H9 (cell line): ENCODE measurements at regions not wholly inside any gene's neighbourhood (a gene's known extent, or its start where the extent isn't known, plus 50 kb on each side); places are given as distances from the start of the nearest gene placed in this dataset.

Source experiments
- DNase-seq: peaks from one replicate; pipeline ENCODE4 v3.0.0-alpha.2; 2017
- H2AFZ ChIP-seq: one replicate; pipeline ENCODE4 v1.6.1; 2013; ENCODE audit warnings: mild to moderate bottlenecking, low read length, control low read depth, moderate library complexity
- H2AK5ac ChIP-seq: 2 replicates; pipeline ENCODE4 v1.6.1; 2013; ENCODE audit warnings: low read length, control low read depth, mixed read lengths; ENCODE audit not compliant: insufficient read length
- H2BK120ac ChIP-seq: one replicate; pipeline ENCODE4 v1.6.1; 2013; ENCODE audit warnings: low read depth, mild to moderate bottlenecking, low read length, control low read depth, inconsistent platforms; ENCODE audit not compliant: poor library complexity, severe bottlenecking
- H2BK12ac ChIP-seq: 2 replicates; pipeline ENCODE4 v1.6.1; 2013; ENCODE audit warnings: low read length, control low read depth, mixed read lengths, low read depth; ENCODE audit not compliant: insufficient read length
- H2BK15ac ChIP-seq: 2 replicates; pipeline ENCODE4 v1.6.1; 2013; ENCODE audit warnings: low read depth, low read length, control low read depth
- H2BK20ac ChIP-seq: one replicate; pipeline ENCODE4 v1.6.1; 2013; ENCODE audit warnings: low read depth, mild to moderate bottlenecking, low read length, control low read depth, inconsistent platforms; ENCODE audit not compliant: poor library complexity, severe bottlenecking
- H2BK5ac ChIP-seq: 2 replicates; pipeline ENCODE4 v1.6.1; 2013; ENCODE audit warnings: low read length, control low read depth, mixed read lengths; ENCODE audit not compliant: insufficient read length
- H3K14ac ChIP-seq: 2 replicates; pipeline ENCODE4 v1.6.1; 2013; ENCODE audit warnings: low read length, control low read depth; ENCODE audit not compliant: insufficient read depth
- H3K18ac ChIP-seq: 2 replicates; pipeline ENCODE4 v1.6.1; 2013; ENCODE audit warnings: low read depth, mild to moderate bottlenecking, mixed read lengths, low read length, control low read depth; ENCODE audit not compliant: insufficient read length
- H3K23ac ChIP-seq: 2 replicates; pipeline ENCODE4 v1.6.1; 2013; ENCODE audit warnings: low read length, control low read depth, mixed read lengths, low read depth; ENCODE audit not compliant: insufficient read length
- H3K23me2 ChIP-seq: 2 replicates; pipeline ENCODE4 v1.6.1; 2013; ENCODE audit warnings: low read depth, mild to moderate bottlenecking, mixed read lengths, low read length, control low read depth; ENCODE audit not compliant: insufficient read length, poor library complexity, severe bottlenecking
- H3K27ac ChIP-seq: 2 replicates; pipeline ENCODE4 v1.5.1; 2013; ENCODE audit warnings: low read length, control low read depth, mixed read lengths, low read depth; ENCODE audit not compliant: insufficient read length
- H3K27me3 ChIP-seq: 2 replicates; pipeline ENCODE4 v1.6.1; 2013; ENCODE audit warnings: low read length, control low read depth, inconsistent platforms; ENCODE audit not compliant: insufficient read depth
- H3K4ac ChIP-seq: 2 replicates; pipeline ENCODE4 v1.6.1; 2013; ENCODE audit warnings: low read depth, mild to moderate bottlenecking, control low read depth, inconsistent platforms, low read length, moderate library complexity
- H3K4me1 ChIP-seq: 2 replicates; pipeline ENCODE4 v1.6.1; 2013; ENCODE audit warnings: low read length, control low read depth, inconsistent platforms; ENCODE audit not compliant: insufficient read depth
- H3K4me2 ChIP-seq: 2 replicates; pipeline ENCODE4 v1.6.1; 2013; ENCODE audit warnings: low read length, control low read depth, mixed read lengths; ENCODE audit not compliant: insufficient read length, insufficient read depth
- H3K56ac ChIP-seq: 2 replicates; pipeline ENCODE4 v1.6.1; 2013; ENCODE audit warnings: low read depth, mild to moderate bottlenecking, mixed read lengths, low read length, control low read depth; ENCODE audit not compliant: insufficient read length
- H3K79me1 ChIP-seq: 2 replicates; pipeline ENCODE4 v1.6.1; 2013; ENCODE audit warnings: low read depth, mild to moderate bottlenecking, moderate library complexity, low read length, control low read depth, inconsistent platforms; ENCODE audit not compliant: insufficient read depth, poor library complexity, severe bottlenecking
- H3K79me2 ChIP-seq: 2 replicates; pipeline ENCODE4 v1.6.1; 2013; ENCODE audit warnings: low read length, control low read depth, inconsistent platforms; ENCODE audit not compliant: insufficient read depth
- H3K9ac ChIP-seq: 2 replicates; pipeline ENCODE4 v1.6.1; 2013; ENCODE audit warnings: low read length, control low read depth, mixed read lengths; ENCODE audit not compliant: insufficient read length; ENCODE audit errors: extremely low read depth
- H3K9me3 ChIP-seq: one replicate; pipeline ENCODE4 v1.6.1; 2013; ENCODE audit warnings: low read depth, low read length, inconsistent platforms; ENCODE audit not compliant: control insufficient read depth
- H3T11ph ChIP-seq: one replicate; pipeline ENCODE4 v1.6.1; 2013; ENCODE audit warnings: mild to moderate bottlenecking, low read length, control low read depth, inconsistent platforms
- H4K20me1 ChIP-seq: one replicate; pipeline ENCODE4 v1.6.1; 2013; ENCODE audit not compliant: control insufficient read depth, insufficient read length, insufficient read depth
- H4K5ac ChIP-seq: 2 replicates; pipeline ENCODE4 v1.6.1; 2013; ENCODE audit warnings: low read depth, mild to moderate bottlenecking, mixed read lengths, low read length, control low read depth; ENCODE audit not compliant: insufficient read length
- H4K8ac ChIP-seq: replicated peaks from 2 replicates; pipeline ENCODE4 v1.6.1; 2013; ENCODE audit warnings: low read length, control low read depth, mixed read lengths, low read depth; ENCODE audit not compliant: insufficient read length
- H4K91ac ChIP-seq: 2 replicates; pipeline ENCODE4 v1.6.1; 2013; ENCODE audit warnings: low read depth, mild to moderate bottlenecking, moderate library complexity, mixed read lengths, low read length, control low read depth; ENCODE audit not compliant: insufficient read length
- H3K27ac Mint-ChIP-seq, 3 experiments: 2 replicates in 2 of 3; 3 replicates in 1 of 3; pipeline ENCODE4 v1.8.0; 2020 to 2021; ENCODE audit warnings: mixed read lengths in 3 of 3, mild to moderate bottlenecking in 1 of 3, moderate library complexity in 1 of 3
- H3K27me3 Mint-ChIP-seq: 2 replicates; pipeline ENCODE4 v1.8.0; 2021; ENCODE audit warnings: low read depth, mild to moderate bottlenecking, moderate library complexity, mixed read lengths
- H3K36me3 Mint-ChIP-seq, 3 experiments: 2 replicates in 2 of 3; 3 replicates in 1 of 3; pipeline ENCODE4 v1.8.0; 2020 to 2021; ENCODE audit warnings: low read depth in 3 of 3, mixed read lengths in 3 of 3; ENCODE audit not compliant: insufficient read depth in 1 of 3
- H3K4me1 Mint-ChIP-seq, 2 experiments: 2 replicates each; pipeline ENCODE4 v1.8.0; 2020; ENCODE audit warnings: mixed read lengths in 2 of 2
- H3K4me3 Mint-ChIP-seq, 2 experiments: 2 replicates in 1 of 2; 3 replicates in 1 of 2; pipeline ENCODE4 v1.8.0; 2020 to 2021; ENCODE audit warnings: mild to moderate bottlenecking in 2 of 2, mixed read lengths in 2 of 2, moderate library complexity in 1 of 2
- H3K9me3 Mint-ChIP-seq, 2 experiments: 2 replicates in 1 of 2; 3 replicates in 1 of 2; pipeline ENCODE4 v1.8.0; 2020; ENCODE audit warnings: mild to moderate bottlenecking in 2 of 2, mixed read lengths in 2 of 2, moderate library complexity in 1 of 2
- CTCF ChIP-seq: fragments of 200-600 bp; sonication (generic); conservative IDR thresholded peaks from 3 replicates; pipeline ENCODE4 v1.8.0; 2021; ENCODE audit warnings: antibody characterized with exemption, mild to moderate bottlenecking
- WGBS: extraction: QIAGEN DNeasy Blood & Tissue Kit; methylation state at CpG from one replicate; pipeline ENCODE4 v1.1.7; 2013; ENCODE audit warnings: missing lambda C conversion rate, low lambda C conversion rate, mixed read lengths; ENCODE audit not compliant: insufficient read length; ENCODE audit errors: extremely low coverage; 5-methylcytosine and 5-hydroxymethylcytosine counted together

DNA sequence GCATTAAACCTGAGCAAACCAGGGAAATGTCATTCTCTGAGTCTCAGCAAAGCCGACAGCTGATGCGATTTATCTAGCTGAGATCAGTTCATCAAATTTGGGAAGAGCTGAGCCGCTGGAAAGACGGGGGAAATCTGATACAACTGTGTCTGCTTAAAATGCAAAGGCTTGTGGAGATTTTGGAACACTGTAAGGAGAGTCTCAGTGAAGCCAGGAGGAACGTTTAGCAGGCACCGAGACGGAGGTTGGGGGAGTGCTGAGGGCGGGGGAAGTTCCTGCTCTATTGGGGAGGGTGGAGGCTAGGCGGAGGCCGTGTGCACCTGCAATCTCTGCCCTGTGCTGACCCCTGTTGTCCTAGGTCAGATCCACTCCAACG is 143.2 kb upstream of the CSF3R start:
- Histone ChIP-seq H2BK20ac (no peak overlapping the region), H3T11ph (no peak overlapping the region), H4K8ac (no peak overlapping the region), H2BK12ac (no peak overlapping the region), H4K91ac (no peak overlapping the region), H2AFZ (no peak overlapping the region), H3K9me3 (no peaks in the 10 kb centered on the region), H3K14ac (no peak overlapping the region), H3K23ac (no peak overlapping the region), H3K4me2 (no peak overlapping the region), H3K23me2 (no peaks in the 10 kb centered on the region), H4K5ac (no peak overlapping the region), H3K79me2 (no peaks in the 10 kb centered on the region), H2BK15ac (no peak overlapping the region), H2BK5ac (no peak overlapping the region), H2BK120ac (no peak overlapping the region), H3K56ac (no peak overlapping the region), H3K27ac (no peak overlapping the region), H3K27me3 (no peaks in the 10 kb centered on the region), H3K18ac (no peak overlapping the region), H3K79me1 (no peaks in the 10 kb centered on the region), H2AK5ac (no peak overlapping the region), H4K20me1 (no peaks in the 10 kb centered on the region), H3K4ac (no peak overlapping the region), H3K4me1 (peaks cover 7% of the 10 kb centered on the region; the same call in 1 of the 2 replicates), H3K9ac (no peak overlapping the region)
- TF ChIP-seq CTCF = no peak
- Mint-ChIP-seq H3K4me1 (peaks cover 16 to 32% of the 10 kb centered on the region in 2 experiments), H3K36me3 (peaks cover 0 to 12% (median 0%) of the 10 kb centered on the region in 3 experiments; a peak in 1 of 7 replicates), H3K27ac (no peak overlapping the region; a peak in 1 of 7 replicates), H3K27me3 (peaks cover 3% of the 10 kb centered on the region; the same call in 1 of the 2 replicates), H3K4me3 (no peak overlapping the region), H3K9me3 (peaks cover 8 to 11% of the 10 kb centered on the region in 2 experiments)
- WGBS = no CpG with 5 or more reads among the region's 11 CpGs
- DNase-seq = no peak
